GM18520 (cell line): ENCODE measurements at regions not wholly inside any gene's neighbourhood (a gene's known extent, or its start where the extent isn't known, plus 50 kb on each side); places are given as distances from the start of the nearest gene placed in this dataset.
"Not testable (repeated sequence)": the region's sequence is repeated elsewhere in the genome, so short reads cannot be mapped to it uniquely, and the experiment has no call there.

Experiments used
- ATAC-seq: cut with Tn5 transposase; IDR thresholded peaks from one replicate; pipeline ENCODE4 v1.9.1; 2021; ENCODE audit not compliant: unreplicated experiment

DNA sequence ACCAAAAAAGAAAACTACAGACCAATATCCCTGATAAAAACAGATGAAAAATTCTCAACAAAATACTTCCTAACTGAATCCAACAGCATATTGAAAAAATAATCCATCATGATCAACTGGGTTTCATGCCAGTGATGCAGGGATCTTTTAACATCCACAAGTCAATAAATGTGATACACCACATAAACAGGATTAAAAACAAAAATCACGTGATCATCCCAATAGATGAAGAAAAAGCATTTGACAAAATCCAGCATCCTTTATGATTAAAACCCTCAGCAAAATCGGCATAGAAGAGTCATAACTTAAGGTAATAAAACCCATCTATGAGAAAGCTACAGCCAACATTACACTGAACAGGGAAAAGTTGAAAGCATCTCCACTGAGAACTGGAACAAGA is 107.5 kb downstream of the DCLK3 start:
- ATAC-seq, result no peak

DNA sequence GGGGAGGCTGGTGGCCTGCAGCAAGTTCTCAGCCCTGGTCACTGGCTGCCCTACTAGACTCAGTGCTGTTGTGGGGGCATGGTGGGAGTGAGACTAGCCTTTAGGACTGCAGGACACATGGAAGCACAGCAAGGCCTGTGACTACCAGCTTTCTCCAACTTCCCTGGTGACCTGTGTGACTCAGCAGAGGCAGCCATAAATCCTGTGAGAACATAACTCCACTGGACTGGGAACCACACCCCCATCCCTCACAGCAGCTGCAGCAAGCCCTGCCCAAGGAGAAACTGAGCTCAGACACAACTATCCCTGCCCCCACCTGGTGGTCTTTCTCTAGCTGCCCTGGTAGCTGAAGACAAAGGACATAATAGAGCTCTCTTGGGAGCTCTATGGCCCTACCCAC is 111.3 kb downstream of the DCLK3 start:
- no peak for ATAC-seq

DNA sequence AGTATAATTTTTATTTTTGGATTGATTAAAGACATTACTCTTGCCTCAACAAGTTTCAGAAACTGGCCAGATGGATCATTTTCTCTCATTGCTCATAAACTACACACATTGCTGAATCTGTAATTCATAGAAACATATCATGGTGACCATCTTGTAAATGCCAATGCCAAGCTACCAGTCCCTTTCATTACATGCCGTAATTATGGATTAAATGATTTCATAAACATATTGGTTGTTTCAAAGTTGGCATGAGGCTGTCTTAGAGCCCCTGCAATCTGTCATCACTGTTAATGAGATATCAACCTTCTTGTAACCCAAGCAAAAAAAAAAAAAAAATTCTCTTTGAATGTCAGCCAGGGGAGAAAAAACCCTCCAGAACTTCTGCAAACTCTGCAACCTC is 112.2 kb downstream of the DCLK3 start:
- no peak for ATAC-seq

DNA sequence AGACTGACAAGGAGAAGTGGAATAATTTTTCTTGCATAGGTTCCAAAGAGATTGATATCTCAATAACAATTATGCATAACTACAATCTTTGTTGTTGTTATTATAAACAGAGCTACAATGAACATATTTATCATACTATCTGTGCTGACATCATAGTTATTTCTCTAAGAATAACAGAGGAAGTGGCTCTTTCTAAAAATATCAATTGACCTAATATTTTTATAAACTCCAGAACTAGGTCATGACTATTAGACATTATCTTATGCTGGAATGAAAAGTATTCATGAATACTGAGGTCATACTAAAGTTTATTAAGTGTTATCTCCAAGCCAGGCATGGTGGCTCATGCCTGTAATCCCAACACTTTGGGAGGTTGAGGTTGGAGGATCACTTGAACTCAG is 114.1 kb downstream of the DCLK3 start:
- no peak for ATAC-seq

DNA sequence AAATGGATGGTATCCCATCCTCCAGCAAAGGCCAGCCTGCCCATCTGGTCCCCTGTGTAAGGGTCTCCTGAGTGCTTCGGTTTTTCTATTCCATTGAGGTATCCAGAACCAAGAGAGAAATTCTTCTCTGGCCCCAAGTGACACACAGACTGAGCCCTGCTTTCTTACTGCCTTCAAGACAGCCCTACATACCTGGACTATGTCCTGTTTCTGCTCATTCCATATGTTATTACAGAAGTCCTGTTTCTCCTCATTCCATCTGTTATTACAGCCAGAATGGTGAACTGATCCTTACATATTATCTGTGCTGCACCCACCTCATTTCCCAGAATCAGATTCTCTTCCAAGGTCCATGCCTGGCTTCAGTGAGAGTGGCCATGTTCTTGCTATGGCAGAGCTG is 115.2 kb downstream of the DCLK3 start:
- no peak for ATAC-seq

DNA sequence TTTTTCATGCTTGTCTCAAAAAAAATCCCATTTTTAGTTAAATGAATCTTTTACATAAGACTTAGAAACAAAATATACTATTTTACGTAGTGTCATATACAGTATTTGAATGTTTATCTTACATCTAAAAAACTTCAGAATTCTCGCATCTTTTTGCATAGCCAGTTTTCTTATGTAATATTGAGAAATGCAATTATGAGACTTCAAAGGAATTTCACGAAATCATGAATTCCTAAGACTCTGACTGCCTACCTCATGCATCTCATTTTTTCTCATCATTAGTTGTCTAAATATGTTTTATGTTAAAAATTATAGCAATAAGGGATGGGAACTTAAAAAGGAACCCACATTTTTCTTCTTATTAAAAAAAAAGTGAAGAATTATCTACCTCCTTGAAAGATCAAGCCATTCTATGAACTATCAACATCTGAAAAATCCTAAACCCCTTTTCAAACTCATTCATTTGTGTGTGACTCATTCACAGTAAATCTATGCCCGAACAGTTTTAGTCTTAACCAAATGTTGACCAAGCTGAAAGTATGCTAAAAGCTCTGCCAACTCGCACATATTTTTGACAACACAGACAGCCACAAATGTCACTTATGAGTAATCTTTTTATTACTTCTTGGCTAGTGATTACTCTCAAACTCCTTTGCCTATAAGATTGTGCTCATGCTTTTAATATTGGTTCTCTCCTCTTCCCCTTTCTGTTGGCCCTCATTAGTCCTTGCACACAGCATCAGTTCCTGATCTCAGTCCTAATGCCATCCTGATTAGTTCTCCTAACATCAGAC is 115.9 kb downstream of the DCLK3 start:
- peak; percentile 97 for ATAC-seq

DNA sequence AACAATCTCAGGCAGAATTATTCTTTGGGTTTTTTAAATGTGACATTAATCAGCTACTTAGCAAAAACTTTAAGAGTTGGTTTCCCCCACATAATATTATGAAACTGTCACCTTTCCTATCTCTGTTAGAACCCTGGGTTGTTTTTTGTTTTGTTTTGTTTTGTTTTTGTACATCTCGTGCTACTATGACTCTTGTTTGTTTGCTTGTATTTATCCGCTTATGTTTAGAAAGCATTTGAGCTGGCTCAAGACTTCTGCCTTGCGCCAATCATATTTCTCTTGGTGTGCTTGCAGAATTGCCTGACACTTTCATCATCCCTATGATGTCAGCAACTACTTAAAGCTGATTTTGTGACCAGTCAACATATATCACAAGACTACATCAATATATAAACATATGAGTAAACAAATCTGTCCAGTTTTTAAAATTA is 116.9 kb downstream of the DCLK3 start:
- ATAC-seq, result no peak

DNA sequence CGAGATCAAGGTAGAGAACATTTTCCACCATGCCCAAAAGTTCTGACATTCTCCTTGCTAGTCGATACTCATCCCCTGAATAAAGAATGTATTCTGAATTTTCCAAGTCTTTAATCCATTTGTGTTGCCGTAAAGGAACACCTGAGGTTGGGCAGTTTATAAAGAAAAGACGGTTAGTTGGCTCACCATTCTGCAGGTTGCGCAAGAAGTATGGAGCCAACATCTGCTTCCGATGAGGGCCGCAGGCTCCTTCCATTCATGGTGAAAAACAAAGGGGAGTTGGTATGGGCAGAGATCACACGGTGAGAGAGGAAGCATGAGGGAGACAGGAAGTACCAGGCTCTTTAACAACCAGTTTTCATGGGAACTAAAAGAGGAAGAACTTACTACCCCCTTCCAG is 121.2 kb downstream of the DCLK3 start:
- no peak for ATAC-seq

DNA sequence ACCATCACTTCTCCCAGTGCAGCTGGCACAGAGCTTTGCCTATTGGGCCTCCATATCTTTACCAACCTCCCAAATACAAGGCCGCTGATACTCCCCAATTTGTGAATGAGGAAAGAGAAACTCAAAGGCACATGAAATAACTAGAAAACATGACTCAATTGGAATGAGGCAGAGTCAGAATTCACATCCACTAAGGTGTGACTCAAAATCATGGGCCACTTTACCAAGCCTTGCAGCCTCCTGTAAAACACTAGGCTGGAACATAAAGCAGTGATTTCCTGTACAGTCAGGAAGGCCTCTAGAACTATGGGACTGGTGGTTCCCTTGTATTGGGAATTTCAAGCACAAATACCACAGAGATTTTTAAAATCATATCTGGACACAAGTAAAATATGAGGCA is 128.6 kb downstream of the DCLK3 start:
- ATAC-seq, result no peak

DNA sequence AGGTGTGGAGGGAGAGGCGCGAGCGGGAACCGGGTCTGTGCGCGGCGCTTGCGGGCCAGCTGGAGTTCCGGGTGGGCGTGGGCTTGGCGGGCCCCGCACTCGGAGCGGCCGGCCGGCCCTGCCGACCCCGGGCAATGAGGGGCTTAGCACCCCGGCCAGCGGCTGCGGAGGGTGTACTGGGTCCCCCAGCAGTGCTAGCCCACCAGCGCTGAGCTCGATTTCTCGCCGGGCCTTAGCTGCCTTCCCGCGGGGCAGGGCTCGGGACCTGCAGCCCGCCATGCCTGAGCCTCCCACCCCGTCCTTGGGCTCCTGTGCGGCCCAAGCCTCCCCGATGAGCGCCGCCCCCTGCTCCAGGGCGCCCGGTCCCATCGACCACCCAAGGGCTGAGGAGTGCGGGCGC is 130.5 kb downstream of the DCLK3 start:
- not testable (repeated sequence) for ATAC-seq

DNA sequence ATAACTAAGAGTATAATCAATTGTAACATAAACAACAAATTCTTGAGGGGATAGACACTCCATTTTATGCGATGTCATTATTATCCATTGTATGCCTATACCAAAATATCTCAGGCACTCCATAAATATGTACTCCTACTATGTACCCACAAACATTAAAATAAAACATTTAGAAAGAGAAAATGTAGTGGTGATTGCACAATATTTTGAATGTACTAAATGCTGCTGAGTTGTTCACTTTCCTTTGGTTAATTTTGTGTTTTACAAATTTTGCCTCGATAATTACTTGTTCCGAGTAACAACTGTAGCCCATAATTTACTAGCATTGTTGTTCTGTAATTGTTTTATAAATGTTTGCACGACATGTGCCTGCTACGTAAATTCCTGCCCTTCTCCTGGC is 131.3 kb downstream of the DCLK3 start:
- no peak for ATAC-seq

DNA sequence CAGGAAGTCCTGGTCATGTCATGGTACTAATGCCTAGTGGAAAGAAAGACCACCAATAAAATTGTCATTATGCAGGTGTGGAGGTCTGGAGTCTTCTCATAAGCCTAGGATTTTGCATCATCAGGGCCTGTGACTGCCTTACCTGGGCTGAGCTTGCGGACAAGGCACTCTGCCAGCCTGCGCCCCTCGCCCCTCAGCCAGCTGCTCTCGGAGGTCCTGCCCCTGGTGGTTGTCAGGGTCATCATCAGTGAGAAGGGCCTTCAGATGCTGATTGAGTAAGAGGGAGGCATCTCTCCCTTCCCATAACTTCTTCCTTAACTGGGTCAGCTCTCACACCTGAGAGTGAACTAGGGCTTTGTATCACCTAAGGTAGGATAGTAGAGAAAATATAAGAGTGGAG is 132.8 kb downstream of the DCLK3 start:
- no peak for ATAC-seq

DNA sequence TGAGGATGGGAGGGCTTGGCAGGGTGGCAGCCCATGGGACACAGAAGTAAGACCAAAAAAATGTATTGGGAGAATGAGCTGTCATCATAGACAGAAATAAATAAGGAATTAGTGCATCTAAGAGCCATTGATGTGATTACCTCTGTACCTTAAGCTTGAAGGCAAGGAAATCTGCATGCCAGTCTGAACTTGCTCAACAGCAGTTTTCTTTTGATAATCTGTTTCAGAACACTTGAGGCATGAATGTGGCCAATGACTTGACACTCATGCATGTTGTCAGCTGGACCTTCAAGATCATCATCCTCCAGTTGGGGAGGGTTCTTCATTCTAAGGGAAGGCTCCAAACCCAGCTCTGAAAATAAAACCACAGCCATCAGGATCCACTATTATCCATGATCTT is 148.5 kb downstream of the DCLK3 start:
- ATAC-seq, result no peak

DNA sequence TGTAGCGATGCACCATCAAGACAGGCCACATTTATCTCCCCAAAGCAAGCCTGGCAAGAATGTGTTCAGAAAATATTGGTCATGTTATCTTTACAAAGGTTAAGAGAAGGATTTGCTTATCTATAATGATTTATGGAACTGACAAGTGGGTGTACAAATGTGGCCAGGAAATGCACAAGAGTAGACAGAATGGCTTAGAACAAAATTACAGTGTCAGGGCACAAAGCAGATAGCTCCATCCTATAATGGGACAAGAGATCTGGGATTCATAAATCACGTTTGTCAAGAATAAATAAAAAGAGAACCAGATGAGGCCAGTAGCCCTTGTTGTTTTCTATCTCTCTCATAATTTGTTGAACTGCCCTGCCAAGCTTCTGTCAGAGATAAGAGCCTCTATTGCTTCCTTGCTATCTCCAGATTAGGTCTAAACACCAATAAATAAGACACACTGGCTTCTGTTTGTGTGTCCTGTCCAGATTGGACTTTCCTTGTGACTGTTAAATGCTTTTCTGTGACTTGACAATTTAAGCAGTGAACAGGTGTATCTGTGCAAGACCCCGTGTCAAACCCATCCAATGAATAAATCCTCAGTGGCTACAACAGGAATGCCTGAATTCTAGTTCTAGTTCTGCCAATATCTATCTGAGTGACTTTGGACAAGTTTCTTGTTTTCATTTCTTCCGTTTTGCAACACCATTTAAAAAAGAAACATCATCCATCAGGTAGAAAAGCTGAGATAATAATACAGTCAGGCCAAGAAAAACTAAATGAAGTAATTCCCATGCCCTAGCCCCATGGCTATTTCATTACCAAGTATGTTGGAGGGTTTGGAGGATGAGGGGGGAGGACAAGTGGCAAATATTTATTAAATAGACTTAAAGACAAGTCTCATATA is 157.2 kb downstream of the DCLK3 start:
- no peak for ATAC-seq

DNA sequence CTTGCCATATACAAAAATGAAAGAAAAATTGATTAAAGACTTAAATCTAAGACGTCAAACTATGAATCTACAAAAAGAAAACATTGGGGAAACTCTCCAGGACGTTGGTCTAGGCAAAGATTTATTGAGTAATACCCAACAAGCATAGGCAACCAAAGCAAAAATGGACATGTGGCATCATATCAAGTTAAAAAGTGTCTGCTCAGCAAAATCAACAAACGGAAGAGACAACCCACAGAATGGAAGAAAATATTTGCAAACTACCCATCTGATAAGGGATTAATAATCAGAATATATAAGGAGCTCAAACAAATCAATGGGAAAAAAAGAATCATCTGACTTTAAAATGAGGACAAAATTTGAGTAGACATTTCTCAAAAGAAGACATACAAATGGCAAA is 160.9 kb downstream of the DCLK3 start:
- ATAC-seq, result no peak

DNA sequence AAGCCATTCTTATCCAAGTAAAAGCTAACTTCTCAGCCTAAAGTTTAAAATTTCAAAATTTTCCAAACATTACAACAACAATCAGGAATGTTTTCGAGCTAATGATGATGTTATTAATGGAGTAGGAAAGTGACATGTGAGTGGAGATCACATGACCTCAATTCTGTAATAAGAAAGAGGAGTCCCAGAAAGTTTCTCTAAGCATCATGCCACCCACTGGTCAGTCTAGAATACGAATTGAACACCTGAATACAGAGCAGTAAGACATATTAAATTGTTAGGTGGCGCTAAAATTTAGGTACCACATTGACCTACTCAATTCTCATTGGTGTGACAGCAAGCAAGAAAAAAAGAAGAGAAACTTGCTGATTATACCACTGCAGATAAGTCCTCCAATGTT is 163.9 kb downstream of the DCLK3 start:
- no peak for ATAC-seq
